ENCODE measurements at regions not wholly inside any gene's neighbourhood (a gene's known extent, or its start where the extent isn't known, plus 50 kb on each side); places are given as distances from the start of the nearest gene placed in this dataset.
A peak's percentile ranks its signal among the peaks of the same experiment; 100 is the strongest.

DNA sequence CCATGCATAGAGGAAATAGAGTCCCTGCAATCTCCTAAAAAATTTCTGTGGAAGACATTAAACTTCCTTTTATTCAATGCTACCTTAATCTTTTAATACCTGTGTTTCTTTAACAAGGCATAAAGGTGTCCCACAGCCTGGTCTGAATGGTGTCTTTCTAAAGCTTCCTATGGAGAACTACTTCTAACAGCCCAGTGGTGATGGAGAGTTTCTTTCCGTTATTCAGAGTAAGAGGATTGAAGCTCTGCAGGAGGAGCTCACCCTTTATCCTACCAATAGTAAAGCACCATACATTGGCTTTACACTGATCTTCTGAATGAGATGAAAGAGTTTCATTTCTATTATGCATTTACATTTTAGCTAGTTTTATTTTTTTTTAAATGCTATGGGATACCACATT is 1362.4 kb upstream of the ADGRL3 start:
- ATAC-seq (no peak), DNase-seq (no peak)
- Histone ChIP-seq H3K4me3 (no peak overlapping the region), H3K36me3 (ENCODE audit: low read depth) (no peaks in the 10 kb centered on the region), H3K4me1 (ENCODE audit: low read depth) (no peaks in the 10 kb centered on the region), H3K9me3 (peaks cover 6% of the 10 kb centered on the region)
- intact Hi-C loops (cut with DNase I, micrococcal nuclease): no loop called here
- no peak for TF ChIP-seq CTCF (IDR thresholded peaks at IDR 0.05)

DNA sequence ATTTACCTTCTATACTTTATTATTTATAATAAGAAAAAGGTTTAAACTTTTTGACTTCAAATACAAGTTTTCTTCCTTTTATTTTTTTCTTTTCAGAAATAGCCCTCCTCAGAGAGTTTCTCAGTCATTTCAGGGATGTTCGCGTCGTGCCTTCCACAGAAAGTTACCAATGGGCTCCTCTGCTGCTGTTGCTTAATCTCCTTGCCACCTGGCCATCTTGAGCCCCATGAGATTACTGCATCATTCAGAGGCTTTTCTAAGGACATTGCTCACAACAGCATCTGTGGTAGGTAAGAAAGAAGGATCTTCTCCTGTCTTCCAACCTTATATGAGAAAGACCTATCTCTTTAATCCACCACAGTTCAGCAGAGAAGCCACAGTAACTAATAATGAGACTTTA is 1361.9 kb upstream of the ADGRL3 start:
- no peak for TF ChIP-seq CTCF (IDR thresholded peaks at IDR 0.05)
- peaks cover 6% of the 10 kb centered on the region for H3K9me3 ChIP-seq
- intact Hi-C loops (cut with DNase I, micrococcal nuclease): no loop called here
- no peaks in the 10 kb centered on the region for H3K36me3 ChIP-seq (ENCODE audit: low read depth)
- H3K4me3 ChIP-seq: no peak overlapping the region
- DNase-seq (no peak), ATAC-seq (no peak)
- H3K4me1 ChIP-seq (ENCODE audit: low read depth): no peaks in the 10 kb centered on the region

GRCh38 chr4:59841698-59842097 is 1358.4 kb upstream of the ADGRL3 start:
- H3K4me1 ChIP-seq (ENCODE audit: low read depth): no peaks in the 10 kb centered on the region
- DNase-seq: no peak
- no peak for TF ChIP-seq CTCF (IDR thresholded peaks at IDR 0.05)
- peaks cover 6% of the 10 kb centered on the region for H3K9me3 ChIP-seq
- H3K36me3 ChIP-seq (ENCODE audit: low read depth): no peaks in the 10 kb centered on the region
- ATAC-seq: no peak
- H3K4me3 ChIP-seq: no peak overlapping the region
- intact Hi-C loops (cut with DNase I, micrococcal nuclease): no loop called here

- TF ChIP-seq CTCF (IDR thresholded peaks at IDR 0.05): no peak
- ATAC-seq (no peak), DNase-seq (no peak)
- intact Hi-C loops (cut with DNase I, micrococcal nuclease): no loop called here
- Histone ChIP-seq H3K9me3 (no peaks in the 10 kb centered on the region), H3K4me3 (no peak overlapping the region), H3K36me3 (ENCODE audit: low read depth) (no peaks in the 10 kb centered on the region), H3K4me1 (ENCODE audit: low read depth) (no peaks in the 10 kb centered on the region)
Measured at GRCh38 chr4:59848457-59848856, 1351.7 kb upstream of the ADGRL3 start.

GRCh38 chr4:59855630-59856352 is 1344.3 kb upstream of the ADGRL3 start:
- intact Hi-C loops (cut with DNase I, micrococcal nuclease): no loop called here
- ATAC-seq: no peak
- peak in 1 of 3 donors; percentile 22 for DNase-seq

More at GRCh38 chr4:59855630-59856352, 1344.3 kb upstream of the ADGRL3 start:
- H3K4me3 ChIP-seq: no peak overlapping the region
- no peak for TF ChIP-seq CTCF (IDR thresholded peaks at IDR 0.05)
- no peaks in the 10 kb centered on the region for H3K36me3 ChIP-seq (ENCODE audit: low read depth)
- no peaks in the 10 kb centered on the region for H3K4me1 ChIP-seq (ENCODE audit: low read depth)
- no peaks in the 10 kb centered on the region for H3K9me3 ChIP-seq
